Fibroblast of peridontal ligament (primary cell): ENCODE measurements at regions not wholly inside any gene's neighbourhood (a gene's known extent, or its start where the extent isn't known, plus 50 kb on each side); places are given as distances from the start of the nearest gene placed in this dataset.

Experiments
- DNase-seq: peaks from one replicate; pipeline ENCODE4 v3.0.0-alpha.2; 2010; ENCODE audit errors: extremely low read depth

DNA sequence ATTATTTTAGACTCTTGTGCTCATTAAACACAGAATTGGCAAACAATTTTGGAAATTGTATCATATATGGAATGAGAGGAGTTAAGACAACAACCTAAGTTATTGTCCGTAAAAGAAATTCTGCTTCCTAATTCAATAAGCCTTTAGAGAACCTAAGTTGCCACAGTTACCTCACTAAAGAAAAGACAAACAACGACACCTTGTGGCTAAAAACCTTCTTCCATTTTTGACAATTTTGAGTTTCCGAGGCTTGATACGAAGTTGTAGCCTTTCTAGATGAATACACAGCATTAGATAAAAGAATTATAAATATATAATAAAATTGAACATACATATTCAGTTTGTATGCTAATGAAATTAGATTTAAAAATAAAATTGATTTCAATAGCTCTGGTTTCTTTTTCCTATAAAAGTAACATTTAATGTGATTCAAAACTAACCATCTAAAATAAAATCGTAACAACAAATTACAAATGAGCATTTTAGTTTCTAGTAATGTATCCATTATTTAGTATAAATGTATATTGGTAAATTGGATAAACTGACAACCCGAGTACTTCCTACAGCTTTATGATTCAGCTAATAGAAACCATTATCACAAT is 275.1 kb downstream of the GPM6A start:
- peak; percentile 93 for DNase-seq

GRCh38 chr4:175539498-175539897 is 272.6 kb downstream of the GPM6A start:
- DNase-seq, result no peak

DNA sequence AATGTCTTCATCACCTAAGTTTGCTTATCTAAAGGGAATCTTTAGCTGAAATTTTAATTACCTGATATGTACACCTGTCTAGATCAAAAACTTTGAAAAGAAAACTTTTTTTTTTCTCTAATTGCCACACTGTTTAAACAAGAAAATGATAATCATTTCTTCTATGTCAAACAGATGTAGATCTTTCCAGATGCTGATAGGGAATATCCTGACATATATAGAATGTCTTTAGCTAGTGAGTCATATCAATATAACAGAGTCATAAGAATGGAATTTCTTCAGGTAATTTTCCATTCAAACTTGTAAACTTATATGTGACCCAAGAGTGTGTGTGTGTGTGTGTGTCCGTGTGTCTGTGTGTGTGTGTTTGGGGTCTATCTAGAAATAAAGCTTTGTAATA is 271.9 kb downstream of the GPM6A start:
- no peak for DNase-seq

DNA sequence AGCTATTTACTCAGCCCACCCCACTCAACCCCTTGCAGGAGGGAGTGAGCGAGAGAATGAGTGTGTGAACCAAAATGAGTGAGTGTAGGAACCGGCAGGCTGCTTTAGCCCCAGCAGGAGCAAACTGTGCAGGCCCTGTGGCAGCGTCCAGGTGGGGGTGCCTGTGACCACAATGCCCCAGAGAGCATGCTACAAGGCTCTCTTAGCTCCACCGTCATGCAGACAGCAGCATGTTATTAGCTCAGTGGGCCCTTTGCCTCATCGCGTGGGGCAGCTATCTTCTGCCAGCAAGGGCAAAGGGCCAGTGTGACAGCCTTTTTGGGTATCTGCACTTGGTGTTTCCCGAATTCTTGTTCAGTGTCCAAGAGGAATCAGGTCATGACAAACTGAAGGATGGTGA is 271.3 kb downstream of the GPM6A start:
- DNase-seq, result no peak

DNA sequence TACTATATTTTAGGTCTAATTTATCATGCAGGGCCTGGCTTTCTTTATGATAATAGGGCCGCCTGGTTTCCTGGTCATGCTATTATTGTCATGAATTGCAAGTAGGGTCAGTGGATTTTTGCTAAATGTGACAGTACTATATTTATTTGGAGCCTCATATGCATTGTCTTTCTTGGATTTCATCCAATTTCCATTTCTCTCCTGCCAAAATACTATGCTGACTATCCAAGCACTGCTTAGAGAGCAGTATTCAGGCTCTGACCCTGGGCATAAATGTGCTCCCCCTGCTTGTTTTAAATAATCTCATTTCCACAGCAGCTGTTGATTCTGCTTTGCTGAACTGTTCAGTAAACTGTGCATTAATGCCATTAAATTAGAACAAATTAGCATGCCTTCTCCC is 269.3 kb downstream of the GPM6A start:
- no peak for DNase-seq

DNA sequence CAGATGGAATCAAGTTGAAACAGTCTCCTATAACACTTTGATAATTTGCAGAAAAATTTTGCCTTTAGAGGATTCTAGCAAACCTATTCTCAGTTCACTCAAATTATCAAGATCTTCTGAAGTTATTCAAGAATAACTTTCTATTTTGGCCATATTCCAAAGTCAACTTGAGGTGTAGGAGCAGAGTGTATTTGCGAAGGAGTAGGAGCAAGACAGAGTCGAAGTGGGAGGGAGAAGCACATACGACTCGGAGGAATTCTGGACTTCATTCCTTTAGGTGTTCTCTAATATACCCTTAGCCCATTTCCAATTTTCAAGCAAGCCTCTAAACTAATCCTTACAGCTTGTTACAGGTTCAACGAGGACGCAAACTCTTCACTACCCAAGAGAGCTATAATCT is 252.9 kb downstream of the GPM6A start:
- no peak for DNase-seq

DNA sequence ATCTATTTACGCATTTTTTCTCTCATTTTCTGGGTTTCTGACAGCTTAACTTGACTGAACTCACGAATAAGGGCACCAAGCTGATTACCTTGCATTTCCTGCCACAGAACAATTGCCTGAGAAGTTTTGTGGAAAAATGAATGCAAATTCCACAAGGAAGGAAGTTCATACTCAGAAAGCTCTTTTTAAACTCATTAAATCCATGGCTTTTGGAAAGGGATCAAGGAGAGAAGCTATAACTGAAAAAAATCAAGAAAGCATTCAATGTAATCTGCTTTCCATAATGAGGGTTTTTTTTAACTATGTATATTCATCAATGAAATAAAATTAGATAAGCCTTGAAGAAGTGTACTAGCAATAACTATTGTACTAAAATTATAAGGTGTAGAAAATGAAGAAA is 252.5 kb downstream of the GPM6A start:
- DNase-seq, result no peak

- peak; percentile 61 for DNase-seq
These were observed 251.5 kb downstream of the GPM6A start for GRCh38 chr4:175560604-175561003.

DNA sequence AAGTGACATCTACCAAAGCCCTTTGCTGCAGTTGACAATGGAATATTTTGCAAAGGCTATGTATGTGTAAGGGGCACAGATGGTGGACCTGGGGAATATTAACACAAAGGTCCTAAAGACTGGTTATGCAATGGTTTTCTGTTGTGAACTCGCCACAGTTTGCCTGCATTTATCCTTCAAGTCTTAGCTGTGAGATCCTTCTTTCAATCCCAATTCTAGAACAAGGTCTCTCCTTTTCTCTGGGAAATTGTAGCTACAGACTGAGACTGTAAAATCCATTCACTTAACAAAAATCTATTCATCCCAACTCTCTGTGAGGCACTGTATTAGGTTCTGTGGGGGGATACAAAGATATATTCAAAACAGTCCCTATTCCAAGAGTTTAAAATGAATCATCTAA is 250.4 kb downstream of the GPM6A start:
- no peak for DNase-seq

- no peak for DNase-seq
These were observed 250.0 kb downstream of the GPM6A start for GRCh38 chr4:175562111-175562510.

DNA sequence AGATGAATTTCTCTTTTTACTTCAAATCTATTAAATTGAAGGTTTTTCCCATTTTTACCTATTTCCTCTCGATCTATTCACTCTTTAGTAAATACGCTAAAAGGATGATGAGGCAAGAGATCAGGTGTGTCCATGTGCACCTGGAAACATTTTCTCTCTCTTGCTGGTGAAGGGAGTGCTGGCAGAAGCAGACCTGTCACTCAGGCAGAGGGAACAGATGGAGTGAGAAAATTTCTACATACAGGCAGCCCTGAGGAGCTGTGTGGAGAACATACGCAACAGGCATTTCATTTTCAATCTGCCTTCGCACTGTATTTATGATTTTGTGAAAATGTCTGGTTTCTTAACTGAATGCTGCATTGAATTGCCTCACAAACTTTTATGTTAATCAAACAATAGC is 249.5 kb downstream of the GPM6A start:
- no peak for DNase-seq
